ENCODE measurements at regions not wholly inside any gene's neighbourhood (a gene's known extent, or its start where the extent isn't known, plus 50 kb on each side); places are given as distances from the start of the nearest gene placed in this dataset.

DNA sequence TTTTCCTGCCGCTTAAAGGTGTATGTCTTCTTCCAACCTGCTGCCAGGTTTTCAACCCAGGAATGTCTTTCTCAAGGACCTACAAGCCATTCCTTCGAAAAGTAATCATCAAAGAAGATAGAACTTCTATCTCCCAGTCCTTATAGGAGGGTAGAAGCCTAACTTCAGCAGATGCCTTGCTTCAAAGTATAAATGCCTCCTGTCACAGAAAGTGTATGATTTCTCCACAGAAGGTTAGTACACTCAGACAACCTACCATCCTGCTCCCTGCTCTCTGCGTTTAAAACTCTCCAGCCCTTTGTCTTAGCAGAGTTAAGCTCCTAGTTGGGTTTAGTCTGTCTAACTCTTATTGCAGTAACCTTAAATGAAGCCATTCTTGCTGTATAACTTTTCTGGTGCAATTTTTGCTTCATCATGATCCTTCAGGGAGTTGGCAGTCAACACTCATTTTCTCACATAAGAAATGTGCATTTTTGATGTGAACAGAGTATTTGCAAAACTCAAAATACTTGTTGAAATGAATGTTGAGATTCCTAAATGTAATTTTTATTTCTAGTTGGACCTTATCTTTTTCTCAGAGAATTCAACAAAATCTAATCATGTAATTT, 737.5 kb downstream of the LIG4 start:
- Histone ChIP-seq H3K36me3 (no peaks in the 10 kb centered on the region), H3K27ac (no peak overlapping the region), H3K9me3 (no peaks in the 10 kb centered on the region), H3K4me3 (no peak overlapping the region), H3K27me3 (ENCODE audit: low read depth) (no peaks in the 10 kb centered on the region), H3K4me1 (no peaks in the 10 kb centered on the region)
- ATAC-seq: no peak
- TF ChIP-seq, protein P1, sequence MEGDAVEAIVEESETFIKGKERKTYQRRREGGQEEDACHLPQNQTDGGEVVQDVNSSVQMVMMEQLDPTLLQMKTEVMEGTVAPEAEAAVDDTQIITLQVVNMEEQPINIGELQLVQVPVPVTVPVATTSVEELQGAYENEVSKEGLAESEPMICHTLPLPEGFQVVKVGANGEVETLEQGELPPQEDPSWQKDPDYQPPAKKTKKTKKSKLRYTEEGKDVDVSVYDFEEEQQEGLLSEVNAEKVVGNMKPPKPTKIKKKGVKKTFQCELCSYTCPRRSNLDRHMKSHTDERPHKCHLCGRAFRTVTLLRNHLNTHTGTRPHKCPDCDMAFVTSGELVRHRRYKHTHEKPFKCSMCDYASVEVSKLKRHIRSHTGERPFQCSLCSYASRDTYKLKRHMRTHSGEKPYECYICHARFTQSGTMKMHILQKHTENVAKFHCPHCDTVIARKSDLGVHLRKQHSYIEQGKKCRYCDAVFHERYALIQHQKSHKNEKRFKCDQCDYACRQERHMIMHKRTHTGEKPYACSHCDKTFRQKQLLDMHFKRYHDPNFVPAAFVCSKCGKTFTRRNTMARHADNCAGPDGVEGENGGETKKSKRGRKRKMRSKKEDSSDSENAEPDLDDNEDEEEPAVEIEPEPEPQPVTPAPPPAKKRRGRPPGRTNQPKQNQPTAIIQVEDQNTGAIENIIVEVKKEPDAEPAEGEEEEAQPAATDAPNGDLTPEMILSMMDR (IDR thresholded peaks at IDR 0.05): no peak
- intact Hi-C loops (cut with DNase I): no loop called here
- DNase-seq: no peak

DNA sequence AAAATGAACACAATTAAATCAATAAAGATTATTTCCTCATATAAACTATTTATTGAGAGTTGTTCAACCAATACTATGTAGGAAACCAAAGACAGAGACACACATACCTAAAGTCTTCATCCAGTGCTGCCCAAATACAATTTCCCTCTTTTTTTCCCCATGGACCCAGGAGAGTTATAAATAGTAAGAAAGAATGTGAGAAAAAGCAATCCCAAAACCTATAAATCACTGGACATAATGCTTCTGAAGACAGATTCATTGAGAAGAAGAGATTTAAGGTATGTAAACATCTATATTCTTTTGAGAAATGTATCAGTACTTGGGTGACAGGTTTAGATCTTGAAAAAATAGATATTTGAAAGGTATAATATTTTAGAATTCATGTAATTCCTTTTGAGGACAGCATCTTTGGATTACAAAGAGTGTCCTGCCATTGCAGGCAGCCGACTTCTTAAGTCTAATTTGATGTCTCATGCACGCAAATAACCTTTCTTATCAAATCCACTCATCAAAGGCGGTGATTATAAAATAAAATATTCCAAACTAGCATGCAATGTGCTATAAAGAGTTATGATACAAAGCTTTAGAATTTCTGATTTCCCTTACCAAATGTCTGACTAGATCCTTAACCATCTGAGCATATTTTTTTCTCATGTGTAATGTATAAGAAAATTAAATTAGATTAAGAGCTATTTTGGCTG, 739.4 kb downstream of the LIG4 start:
- Histone ChIP-seq H3K27me3 (ENCODE audit: low read depth) (no peaks in the 10 kb centered on the region), H3K36me3 (no peaks in the 10 kb centered on the region), H3K27ac (no peak overlapping the region), H3K4me3 (no peak overlapping the region), H3K4me1 (no peaks in the 10 kb centered on the region), H3K9me3 (no peaks in the 10 kb centered on the region)
- intact Hi-C loops (cut with DNase I): no loop called here
- TF ChIP-seq, protein P1 (IDR thresholded peaks at IDR 0.05): no peak
- DNase-seq (no peak), ATAC-seq (no peak)

DNA sequence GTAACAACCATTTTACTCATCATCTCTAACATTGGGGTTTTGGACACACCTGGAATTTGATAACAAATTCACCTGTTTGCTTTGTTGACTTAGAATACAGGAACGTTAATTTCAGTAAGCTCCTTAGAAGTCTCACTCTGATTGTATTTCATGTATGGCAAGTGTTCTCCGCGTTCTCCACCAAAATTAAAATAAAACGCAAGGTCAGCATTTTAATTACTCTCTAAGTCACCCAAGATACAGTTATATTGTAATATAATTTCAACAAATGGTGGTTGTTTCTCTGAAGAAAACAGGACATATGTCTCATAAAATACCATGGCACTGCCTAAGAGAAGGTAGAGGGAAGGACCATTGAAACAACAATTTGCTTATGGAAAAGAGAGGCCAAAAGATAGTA, 742.1 kb downstream of the LIG4 start:
- no peaks in the 10 kb centered on the region for H3K27me3 ChIP-seq (ENCODE audit: low read depth)
- DNase-seq (no peak), ATAC-seq (no peak)
- H3K36me3 ChIP-seq: no peaks in the 10 kb centered on the region
- no peak overlapping the region for H3K4me3 ChIP-seq
- intact Hi-C loops (cut with DNase I): no loop called here
- no peaks in the 10 kb centered on the region for H3K4me1 ChIP-seq
- TF ChIP-seq, protein P1 (IDR thresholded peaks at IDR 0.05): no peak
- no peak overlapping the region for H3K27ac ChIP-seq
- H3K9me3 ChIP-seq: no peaks in the 10 kb centered on the region

DNA sequence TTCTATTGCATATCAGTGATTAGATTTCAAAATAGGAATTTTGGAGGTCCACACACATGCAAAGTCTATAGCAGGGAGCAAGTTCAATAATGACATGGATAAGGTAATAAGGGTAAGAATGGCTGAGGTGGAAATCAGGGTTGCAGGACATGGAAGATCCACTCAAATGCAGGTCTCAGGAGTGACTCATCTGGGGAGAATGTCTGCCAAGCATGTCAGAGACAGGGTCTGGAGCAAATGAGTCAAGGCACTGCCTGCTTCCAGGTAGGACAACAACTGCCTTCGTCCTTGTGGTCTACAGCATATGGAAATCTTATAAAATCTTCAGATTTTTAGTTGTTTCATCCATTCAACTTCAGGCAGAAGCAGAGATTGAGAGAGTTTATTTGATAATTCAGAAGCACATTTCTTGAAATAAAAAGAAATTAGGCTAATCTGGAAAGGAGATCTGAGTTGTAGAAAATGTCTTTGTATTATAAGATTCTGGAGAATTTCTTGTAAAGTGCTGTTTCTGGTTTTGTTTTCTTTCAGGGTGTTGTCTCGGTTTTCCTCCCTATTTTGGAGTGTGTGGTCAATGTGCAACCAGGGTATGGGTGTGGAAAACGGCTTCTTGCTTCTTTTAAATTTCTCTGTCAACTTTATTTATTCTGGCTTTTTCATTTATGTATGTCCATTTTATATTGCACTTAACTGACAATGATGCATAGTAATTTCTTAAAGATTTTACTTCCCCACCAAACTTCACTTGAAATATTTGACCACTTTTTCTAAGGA, 748.8 kb downstream of the LIG4 start:
- H3K4me1 ChIP-seq: no peaks in the 10 kb centered on the region
- DNase-seq: no peak
- no peak overlapping the region for H3K27ac ChIP-seq
- intact Hi-C loops (cut with DNase I): no loop called here
- H3K4me3 ChIP-seq: no peak overlapping the region
- H3K27me3 ChIP-seq (ENCODE audit: low read depth): no peaks in the 10 kb centered on the region
- TF ChIP-seq, protein P1 (IDR thresholded peaks at IDR 0.05): no peak
- H3K36me3 ChIP-seq: no peaks in the 10 kb centered on the region
- no peak for ATAC-seq
- no peaks in the 10 kb centered on the region for H3K9me3 ChIP-seq

DNA sequence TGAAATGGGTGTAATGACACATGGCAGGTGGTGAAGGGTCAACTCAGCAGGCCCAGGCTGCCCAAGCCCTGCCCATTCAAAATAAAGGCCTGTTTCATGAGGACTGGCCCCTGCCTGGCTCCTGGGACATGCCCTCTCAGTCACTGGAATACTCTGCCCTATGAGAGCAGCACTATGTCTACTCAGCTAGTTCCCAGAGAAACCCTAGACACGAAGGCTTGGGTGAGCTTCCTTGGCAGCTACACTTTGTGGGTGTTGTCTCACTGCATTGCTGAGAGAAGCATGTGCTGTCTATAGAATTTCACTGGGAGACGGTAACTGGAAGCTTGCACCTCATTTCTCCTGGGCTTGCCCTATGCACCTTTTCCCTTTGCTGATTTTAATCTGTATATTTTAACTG, 752.8 kb downstream of the LIG4 start:
- intact Hi-C loops (cut with DNase I): no loop called here
- ATAC-seq (no peak), DNase-seq (no peak)
- Histone ChIP-seq H3K36me3 (no peaks in the 10 kb centered on the region), H3K4me1 (peaks cover 3% of the 10 kb centered on the region), H3K9me3 (no peaks in the 10 kb centered on the region), H3K4me3 (no peak overlapping the region), H3K27me3 (ENCODE audit: low read depth) (no peaks in the 10 kb centered on the region), H3K27ac (no peak overlapping the region)
- TF ChIP-seq, protein P1 (IDR thresholded peaks at IDR 0.05): no peak

Measured in lower lobe of right lung (tissue), 2 donors.